ENCODE measurements at regions not wholly inside any gene's neighbourhood (a gene's known extent, or its start where the extent isn't known, plus 50 kb on each side); places are given as distances from the start of the nearest gene placed in this dataset.

GRCh38 chr14:101379842-101380241 lies 181.5 kb upstream of the DIO3 start:
- POLR2A ChIA-PET: no interaction called here
- no peaks in the 10 kb centered on the region for H3K9me2 ChIP-seq
- DNase-seq: no peak
- no peaks in the 10 kb centered on the region for H3F3A ChIP-seq (replicated peaks; ENCODE audit: insufficient read depth)
- no peaks in the 10 kb centered on the region for H3K36me3 ChIP-seq (replicated peaks in 1 of 2; ENCODE audit: control insufficient read depth in 1 of 2, insufficient read depth in 2 of 2, low read length in 1 of 2)
- no peak for TF ChIP-seq TAF1 (IDR thresholded peaks at IDR 0.05; ENCODE audit: borderline replicate concordance, low read depth, low read length)
- TF ChIP-seq CHD2 (IDR thresholded peaks at IDR 0.05; ENCODE audit: low read length, partially characterized antibody): no peak
- TF ChIP-seq MXI1 (IDR thresholded peaks at IDR 0.05; ENCODE audit: low read depth, low read length): no peak
- no peak for TF ChIP-seq RCOR1 (IDR thresholded peaks at IDR 0.05; ENCODE audit: low read length)
- no peak for TF ChIP-seq FOXM1 (IDR thresholded peaks at IDR 0.05; ENCODE audit: low read depth)
- no peak for TF ChIP-seq ELF1 (IDR thresholded peaks at IDR 0.05)
- no peak for TF ChIP-seq TEAD4 (IDR thresholded peaks at IDR 0.05; ENCODE audit: borderline replicate concordance, insufficient read depth)
- no peak for TF ChIP-seq IRF3 (IDR thresholded peaks at IDR 0.05; ENCODE audit: low read depth, low read length)
- no peak for TF ChIP-seq RFX5 (IDR thresholded peaks at IDR 0.05; ENCODE audit: low read length)
- TF ChIP-seq TCF12 (IDR thresholded peaks at IDR 0.05): no peak
- no peak for TF ChIP-seq NRF1 (IDR thresholded peaks at IDR 0.05; ENCODE audit: low read depth, low read length)
- no peak for TF ChIP-seq MEF2A (IDR thresholded peaks at IDR 0.05; ENCODE audit: borderline replicate concordance, low read depth)
- H3K9ac ChIP-seq: no peak overlapping the region
- H3K79me2 ChIP-seq (ENCODE audit: insufficient read depth): no peaks in the 10 kb centered on the region
- no peaks in the 10 kb centered on the region for H4K20me1 ChIP-seq (ENCODE audit: insufficient read depth)
- no peaks in the 10 kb centered on the region for H3K9me3 ChIP-seq
- H3K27ac ChIP-seq (ENCODE audit: low read depth in 2 of 2, low read length in 1 of 2): no peak overlapping the region
- no peaks in the 10 kb centered on the region for H3K27me3 ChIP-seq (ENCODE audit: insufficient read depth)
- WGBS (ENCODE audit: low lambda C conversion rate): 0% methylated on average over 2 of the region's 2 CpGs
- no peak overlapping the region for H3K4me2 ChIP-seq
- no peaks in the 10 kb centered on the region for H3K4me1 ChIP-seq (ENCODE audit: control insufficient read depth in 1 of 2, insufficient read depth in 2 of 2, low read depth in 1 of 2, low read length in 1 of 2)
- CTCF ChIA-PET: no interaction called here
- H2AFZ ChIP-seq (ENCODE audit: low read depth): no peak overlapping the region
- H3K4me3 ChIP-seq (ENCODE audit: low read depth in 2 of 2, low read length in 1 of 2): no peak overlapping the region

GRCh38 chr14:101380512-101380911 lies 180.8 kb upstream of the DIO3 start:
- CTCF ChIA-PET: no interaction called here
- TF ChIP-seq IRF3 (IDR thresholded peaks at IDR 0.05; ENCODE audit: low read depth, low read length): no peak
- TF ChIP-seq YY1 (IDR thresholded peaks at IDR 0.05; ENCODE audit: low read depth): no peak
- TF ChIP-seq ZBTB33 (IDR thresholded peaks at IDR 0.05; ENCODE audit: borderline replicate concordance, low read depth): no peak
- TF ChIP-seq GATA2 (CRISPR knock-in tag; IDR thresholded peaks at IDR 0.05): no peak
- no peak for TF ChIP-seq SIN3A (IDR thresholded peaks at IDR 0.05; ENCODE audit: borderline replicate concordance, low read depth, low read length)
- no peak for TF ChIP-seq NRF1 (IDR thresholded peaks at IDR 0.05; ENCODE audit: low read depth, low read length)
- no peak for TF ChIP-seq MAX (IDR thresholded peaks at IDR 0.05; ENCODE audit: low read depth)
- no peak for TF ChIP-seq FOXJ3 (CRISPR knock-in tag; IDR thresholded peaks at IDR 0.05)
- H3K9me2 ChIP-seq: no peaks in the 10 kb centered on the region; the same call in 1 of the 2 replicates
- H3K9me3 ChIP-seq: no peaks in the 10 kb centered on the region
- H4K20me1 ChIP-seq (ENCODE audit: insufficient read depth): no peaks in the 10 kb centered on the region
- no peaks in the 10 kb centered on the region for H3K4me1 ChIP-seq (ENCODE audit: control insufficient read depth in 1 of 2, insufficient read depth in 2 of 2, low read depth in 1 of 2, low read length in 1 of 2)
- no peak overlapping the region for H3K9ac ChIP-seq
- 35% methylated on average over 3 of the region's 3 CpGs for WGBS (ENCODE audit: low lambda C conversion rate)
- H3K4me3 ChIP-seq (ENCODE audit: low read depth in 2 of 2, low read length in 1 of 2): no peak overlapping the region
- H3K27ac ChIP-seq (ENCODE audit: low read depth in 2 of 2, low read length in 1 of 2): no peak overlapping the region
- POLR2A ChIA-PET: no interaction called here
- no peak for DNase-seq
- H3K79me2 ChIP-seq (ENCODE audit: insufficient read depth): no peaks in the 10 kb centered on the region
- H2AFZ ChIP-seq (ENCODE audit: low read depth): no peak overlapping the region
- H3K4me2 ChIP-seq: no peak overlapping the region
- no peaks in the 10 kb centered on the region for H3K36me3 ChIP-seq (replicated peaks in 1 of 2; ENCODE audit: control insufficient read depth in 1 of 2, insufficient read depth in 2 of 2, low read length in 1 of 2)
- no peaks in the 10 kb centered on the region for H3K27me3 ChIP-seq (ENCODE audit: insufficient read depth)
- H3F3A ChIP-seq (replicated peaks; ENCODE audit: insufficient read depth): no peaks in the 10 kb centered on the region

Measured in SK-N-SH (cell line).